Liver (tissue), 3 donors: ENCODE measurements at regions not wholly inside any gene's neighbourhood (a gene's known extent, or its start where the extent isn't known, plus 50 kb on each side); places are given as distances from the start of the nearest gene placed in this dataset.

Experiments
- CTCF ChIP-seq: fragments of 150-350 bp; IDR thresholded peaks from 2 replicates; pipeline ENCODE4 v1.5.1; 2017; ENCODE audit warnings: improper control_type of control experiment, low read depth, low read length; ENCODE audit not compliant: missing input control
- GABPA ChIP-seq, 2 donors: IDR thresholded peaks in 1 of 2; conservative IDR thresholded peaks in 1 of 2; 2 replicates each; pipeline ENCODE4 v1.6.1; 2016; ENCODE audit warnings: antibody characterized with exemption in 2 of 2, mild to moderate bottlenecking in 1 of 2, moderate library complexity in 1 of 2
- HNF4A ChIP-seq, 2 donors: conservative IDR thresholded peaks; 2 replicates each; pipeline ENCODE4 v1.6.1; 2016; ENCODE audit warnings: antibody characterized with exemption in 2 of 2, mild to moderate bottlenecking in 2 of 2
- RAD21 ChIP-seq, 2 donors: IDR thresholded peaks; 2 replicates each; pipeline ENCODE4 v1.6.1; 2016; ENCODE audit warnings: antibody characterized with exemption in 2 of 2, mild to moderate bottlenecking in 2 of 2
- TAF1 ChIP-seq: conservative IDR thresholded peaks from 2 replicates; pipeline ENCODE4 v1.6.1; 2016; ENCODE audit warnings: antibody characterized with exemption, mild to moderate bottlenecking
- YY1 ChIP-seq: IDR thresholded peaks from 2 replicates; pipeline ENCODE4 v1.6.1; 2016; ENCODE audit warnings: antibody characterized with exemption, mild to moderate bottlenecking
- donor health status: healthy.
- donor health status: healthy.

- TF ChIP-seq TAF1: no peak
- no peak for TF ChIP-seq CTCF
- no peak for TF ChIP-seq RAD21 (IDR thresholded peaks at IDR 0.05)
- no peak for TF ChIP-seq GABPA (IDR thresholded peaks at IDR 0.05 in 1 of 2, conservative IDR thresholded peaks at IDR 0.05 in 1 of 2)
- TF ChIP-seq YY1: no peak
- TF ChIP-seq HNF4A (conservative IDR thresholded peaks at IDR 0.05): no peak
Measured at GRCh38 chr14:53286301-53286700, 133.2 kb upstream of the DDHD1 start.
